NCI-H774 (cell line): ENCODE measurements at regions not wholly inside any gene's neighbourhood (a gene's known extent, or its start where the extent isn't known, plus 50 kb on each side); places are given as distances from the start of the nearest gene placed in this dataset.
"Not testable (repeated sequence)": the region's sequence is repeated elsewhere in the genome, so short reads cannot be mapped to it uniquely, and the experiment has no call there.

ENCODE experiments used
- DNase-seq: peaks from one replicate; lab custom pipeline; 2025; lab: John Stamatoyannopoulos, UW

DNA sequence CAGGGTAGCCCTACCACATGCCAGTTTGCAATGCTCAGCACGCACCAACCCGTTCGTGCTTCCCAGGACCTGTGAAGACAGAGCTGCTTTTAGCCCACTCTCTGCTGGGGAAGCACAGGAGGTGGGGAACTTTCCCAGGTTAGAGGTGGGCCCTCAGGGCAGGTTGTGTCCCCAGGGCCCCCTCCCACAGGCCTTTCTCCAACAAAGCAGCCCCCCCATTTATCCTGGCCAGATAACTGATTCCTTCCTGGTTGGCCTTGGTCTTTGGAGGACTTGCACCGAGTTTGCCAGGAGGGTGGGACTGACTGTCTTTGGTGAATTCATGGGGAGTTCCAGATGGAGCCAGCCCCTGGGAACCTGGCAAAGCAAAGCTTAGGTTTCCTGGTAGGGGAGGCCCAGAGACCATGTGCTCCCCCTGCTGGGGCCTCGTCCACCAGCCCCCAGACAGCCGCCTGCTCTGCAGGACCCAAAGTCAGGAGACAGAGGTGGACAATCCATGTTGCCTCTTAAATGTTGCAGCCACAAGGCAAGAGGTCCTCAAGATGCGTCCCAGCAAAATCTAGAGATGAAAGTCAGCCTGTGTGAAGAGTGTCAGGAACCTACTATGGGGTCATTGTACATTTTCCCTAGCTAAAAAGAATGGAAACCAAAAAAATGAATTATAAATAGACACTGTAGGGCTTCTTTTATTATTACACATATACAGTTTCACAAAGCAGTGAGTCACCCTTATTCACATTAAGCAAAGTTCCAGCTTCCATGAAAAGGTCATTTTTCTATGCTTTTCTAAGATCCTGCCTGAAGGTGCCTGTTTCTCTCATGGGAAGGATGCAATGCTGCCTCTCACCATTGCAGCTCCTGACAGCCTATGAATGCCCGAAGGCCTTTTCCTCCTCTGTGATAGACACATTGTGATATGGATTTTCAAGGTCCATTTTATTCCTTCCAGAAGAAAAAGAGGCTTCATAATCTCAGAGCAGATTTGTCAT, 497.8 kb downstream of the PREX1 start:
- DNase-seq: no peak

DNA sequence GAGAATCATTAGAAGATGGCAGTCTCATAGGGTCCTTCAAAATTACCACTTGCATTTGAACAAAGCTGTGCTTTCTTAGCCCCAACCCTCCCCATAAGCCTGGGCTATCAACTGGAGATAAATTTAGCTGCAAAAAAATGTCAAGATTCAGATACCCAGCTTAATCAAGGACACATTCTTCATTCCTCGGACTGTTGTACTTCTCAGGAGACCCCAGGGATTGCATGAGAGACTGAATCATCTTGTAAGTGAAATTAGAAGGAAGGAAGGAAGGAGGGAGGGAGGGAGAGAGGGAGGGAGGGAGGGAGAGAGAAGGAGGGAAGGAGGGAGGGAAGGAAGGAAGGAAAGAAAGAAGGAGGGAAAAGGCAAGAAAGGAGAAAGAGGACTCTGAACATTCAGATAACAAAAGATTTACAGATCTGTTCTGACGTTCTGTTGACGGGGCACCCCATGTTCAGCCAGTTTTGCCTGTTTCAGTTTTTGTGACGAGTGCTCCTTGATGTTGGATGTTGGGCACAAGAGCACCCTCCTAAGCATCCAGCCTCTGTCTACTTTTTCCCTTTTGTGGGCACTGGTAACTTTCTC, 498.7 kb downstream of the PREX1 start:
- DNase-seq: no peak

DNA sequence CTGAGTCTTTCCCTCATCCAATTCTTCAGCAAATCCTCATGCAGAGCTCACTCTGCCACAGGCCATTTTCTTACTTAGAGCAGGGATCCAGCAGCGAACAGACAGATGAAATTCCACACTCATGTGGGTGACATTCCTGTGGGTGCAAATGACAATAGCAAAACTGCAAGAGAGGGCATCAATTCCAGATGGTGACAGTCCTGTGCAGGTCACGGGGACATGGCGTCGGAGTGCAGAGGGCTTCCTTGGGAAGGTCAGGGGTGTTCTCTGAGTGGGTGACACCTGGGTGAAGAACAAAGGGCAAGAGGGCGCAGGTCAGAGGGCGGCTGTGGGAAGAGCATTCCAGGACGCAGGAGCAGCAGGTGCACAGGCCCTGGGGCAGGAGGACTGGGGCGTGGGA, 500.0 kb downstream of the PREX1 start:
- not testable (repeated sequence) for DNase-seq

DNA sequence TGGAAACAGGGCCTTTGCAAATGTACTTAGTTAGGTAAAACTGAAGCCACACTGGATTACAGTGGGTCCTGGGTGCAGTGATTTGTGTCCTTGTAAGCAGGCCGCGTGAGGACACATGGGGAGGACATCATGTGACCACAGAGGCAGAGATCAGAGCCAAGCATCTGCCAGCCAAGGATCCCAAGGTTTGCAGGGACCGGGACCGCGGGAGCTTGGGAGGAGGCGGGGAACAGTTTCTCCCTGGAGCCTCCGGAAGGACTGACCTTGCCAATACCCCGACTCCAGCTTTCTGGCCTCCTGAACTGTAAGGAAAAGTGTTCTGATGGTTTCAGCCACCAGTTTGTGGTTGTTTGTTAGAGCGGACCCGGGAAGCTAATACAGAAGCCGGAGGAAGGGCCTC, 500.9 kb downstream of the PREX1 start:
- no peak for DNase-seq

DNA sequence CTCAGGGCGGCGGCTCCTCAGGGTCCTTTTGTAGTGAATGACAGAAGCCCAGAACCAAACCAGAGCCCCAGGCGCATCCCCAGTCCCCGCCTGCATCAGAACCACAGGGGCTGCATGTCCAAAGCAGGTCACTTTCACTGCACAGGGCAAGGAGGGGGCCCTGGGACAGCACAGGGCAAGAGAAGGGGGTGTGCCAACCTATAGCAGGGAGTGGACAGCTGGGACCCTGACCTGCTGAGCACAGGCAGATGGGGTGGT, 501.4 kb downstream of the PREX1 start:
- no peak for DNase-seq

DNA sequence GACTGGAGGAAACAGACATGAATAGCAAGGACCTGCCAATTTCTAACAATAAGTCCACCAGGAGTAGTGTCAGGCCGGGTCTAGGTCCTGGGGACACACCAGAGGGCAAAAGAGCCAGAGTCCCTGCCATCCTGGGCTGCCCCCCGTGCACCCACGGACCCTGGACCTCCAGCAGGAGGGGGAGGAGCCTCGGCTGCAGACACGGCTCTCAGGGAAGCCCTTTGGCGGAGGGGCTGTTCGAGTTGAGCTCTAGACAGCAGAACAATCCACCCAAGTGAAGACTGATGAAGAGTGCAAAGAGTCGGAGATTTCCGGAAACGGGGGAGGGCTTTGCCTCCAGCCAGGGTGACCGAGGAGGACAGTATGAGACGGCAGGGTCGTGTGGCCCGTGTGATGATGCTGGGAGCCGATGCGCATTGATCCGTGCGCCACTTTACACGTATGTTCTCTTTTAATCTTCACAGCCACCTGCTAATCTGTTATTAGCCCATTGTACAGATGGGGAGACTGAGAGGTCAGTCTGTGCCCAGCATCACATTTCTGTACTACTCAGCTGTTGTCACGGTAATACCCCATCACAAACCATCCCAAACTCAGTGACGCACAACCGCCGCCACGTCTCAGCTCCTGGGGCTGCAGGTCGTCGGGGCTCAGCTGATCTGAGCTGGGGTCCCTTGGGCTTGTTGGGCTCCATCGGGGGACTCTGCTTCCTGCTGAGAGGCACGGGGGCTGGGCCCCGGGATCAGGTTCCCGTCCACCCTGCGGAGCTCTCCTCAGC, 502.0 kb downstream of the PREX1 start:
- DNase-seq: no peak

DNA sequence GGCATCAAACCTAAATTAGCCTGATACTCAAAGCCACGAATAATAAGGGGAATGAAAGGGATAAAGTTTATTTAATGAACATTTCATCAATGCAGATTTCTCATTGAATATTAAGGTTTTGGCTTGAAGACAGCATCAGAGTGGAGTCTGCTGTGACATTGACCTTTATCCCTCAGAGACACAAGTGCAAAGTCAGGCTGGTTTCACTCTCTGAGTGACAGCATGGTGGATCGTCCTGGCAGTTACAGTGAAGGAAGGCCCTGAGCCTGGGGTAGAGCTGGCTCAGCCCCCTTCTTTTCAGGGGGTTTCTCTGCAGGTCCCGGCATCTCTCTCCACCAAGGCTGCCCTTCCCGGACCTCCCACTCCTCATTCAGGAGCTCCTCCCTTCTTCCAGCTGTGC, 503.1 kb downstream of the PREX1 start:
- DNase-seq: no peak

DNA sequence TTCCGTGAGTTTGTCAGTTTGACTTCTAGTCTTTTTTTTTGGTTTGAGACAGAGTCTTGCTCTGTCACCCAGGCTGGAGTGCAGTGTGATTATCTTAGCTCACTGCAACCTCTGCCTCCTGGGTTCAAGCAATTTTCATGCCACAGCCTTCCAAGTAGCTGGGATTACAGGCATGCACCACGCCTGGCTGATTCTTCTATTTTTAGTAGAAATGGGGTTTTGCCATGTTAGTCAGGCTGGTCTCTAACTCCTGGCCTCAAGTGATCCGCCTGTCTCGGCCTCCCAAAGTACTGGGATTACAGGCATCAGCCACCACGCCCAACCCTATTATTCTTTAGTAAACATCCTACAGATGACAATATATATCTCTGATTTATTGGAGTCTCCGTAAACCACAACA, 506.5 kb downstream of the PREX1 start:
- DNase-seq: no peak

DNA sequence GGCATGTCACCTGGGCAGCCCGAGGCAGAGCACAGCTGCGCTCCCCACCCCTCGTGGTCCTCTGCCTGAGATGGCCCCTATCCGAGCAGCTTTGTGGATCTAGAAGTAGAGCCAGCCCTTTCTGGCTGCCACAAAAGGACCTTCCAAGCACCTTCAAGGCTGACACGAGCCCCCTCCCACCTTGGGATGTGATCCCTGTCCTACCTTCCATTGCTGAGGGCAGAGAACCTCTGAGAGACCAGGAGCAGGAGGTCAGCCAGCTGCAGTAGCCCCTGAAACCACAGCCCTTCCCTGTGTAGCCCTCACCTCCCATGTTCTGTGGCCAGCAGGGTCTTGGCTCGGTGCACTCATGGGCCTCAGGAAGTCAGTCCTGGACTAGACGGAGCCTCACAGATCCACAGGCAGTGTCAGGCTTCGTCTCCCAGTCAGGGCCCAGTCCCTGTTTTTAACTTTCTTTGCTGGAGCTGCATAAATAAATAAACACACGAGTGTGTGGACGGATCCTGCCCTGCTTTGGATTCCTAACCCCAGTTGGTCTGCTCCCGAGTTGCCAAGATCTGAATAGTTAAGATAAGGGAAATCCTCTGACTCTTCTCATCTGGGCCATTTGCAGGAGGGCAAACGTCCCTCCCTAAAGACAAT, 507.7 kb downstream of the PREX1 start:
- no peak for DNase-seq

DNA sequence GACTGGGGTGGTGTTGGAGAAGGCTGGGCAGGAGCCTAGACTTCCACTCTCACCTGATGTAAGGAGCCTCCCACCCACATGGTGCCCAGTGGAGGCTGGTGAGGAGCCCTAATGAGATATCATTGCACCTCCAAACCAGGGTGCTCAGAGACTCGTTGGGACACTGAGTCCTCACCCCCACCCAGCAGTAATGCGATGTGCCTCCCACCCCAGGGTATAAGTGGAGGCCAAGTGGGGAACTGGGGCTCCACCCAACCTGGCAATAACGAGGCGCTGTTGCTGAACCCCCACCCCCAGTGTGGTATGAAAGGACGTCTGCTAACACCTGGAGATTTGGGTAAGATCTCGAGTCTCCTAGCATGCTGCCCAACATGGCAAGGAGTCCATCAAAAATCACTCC, 510.2 kb downstream of the PREX1 start:
- no peak for DNase-seq

DNA sequence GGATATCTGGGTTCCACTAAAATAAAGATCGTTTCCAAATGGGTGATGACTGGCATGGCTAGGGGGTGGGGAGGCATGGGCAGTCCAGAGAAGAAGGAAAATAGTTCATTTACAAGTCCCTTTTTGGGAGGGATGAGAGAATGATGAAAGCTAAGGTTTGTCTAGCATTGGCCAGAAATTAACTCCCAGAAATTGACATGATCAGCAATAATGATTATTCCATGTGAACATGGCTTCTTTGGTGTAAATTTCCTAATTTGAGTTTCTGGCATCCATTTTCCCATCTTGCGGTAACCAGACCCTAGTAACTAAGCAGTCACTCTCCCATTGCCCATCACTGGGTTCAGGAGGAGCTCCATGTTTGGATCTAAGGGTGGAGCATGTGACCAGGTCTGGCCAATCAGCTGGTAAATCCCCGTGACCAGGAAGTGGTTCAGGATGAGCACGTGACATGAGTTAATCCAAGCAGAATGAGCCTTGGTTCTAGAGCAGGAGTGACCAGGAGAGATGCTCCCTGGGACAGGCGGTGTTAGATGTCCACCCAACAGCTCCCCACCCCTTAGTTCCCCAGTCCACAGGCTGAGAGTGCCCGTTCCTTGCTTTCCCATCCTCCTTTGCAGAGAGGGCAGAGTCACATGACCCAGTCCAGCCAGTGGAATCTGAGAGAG, 512.7 kb downstream of the PREX1 start:
- no peak for DNase-seq

DNA sequence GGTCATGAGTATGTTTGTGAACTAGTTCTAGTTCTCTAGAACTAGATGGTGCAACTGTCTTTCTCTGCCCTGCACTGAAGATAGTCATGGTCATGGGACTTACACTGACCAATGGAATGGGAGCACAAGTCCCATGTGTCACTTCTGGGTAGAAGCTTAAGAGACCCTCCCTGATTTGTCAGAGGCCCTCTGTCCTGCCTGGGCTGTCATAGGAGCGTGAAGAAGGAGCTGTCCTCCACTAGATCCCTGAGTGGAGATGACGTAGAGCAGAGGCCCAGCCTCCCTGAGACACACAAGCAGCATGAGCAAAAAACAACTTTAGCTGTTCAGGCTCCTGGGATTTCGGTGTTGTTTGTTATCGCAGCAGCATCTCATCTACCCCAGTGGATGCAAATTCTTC, 514.5 kb downstream of the PREX1 start:
- no peak for DNase-seq

DNA sequence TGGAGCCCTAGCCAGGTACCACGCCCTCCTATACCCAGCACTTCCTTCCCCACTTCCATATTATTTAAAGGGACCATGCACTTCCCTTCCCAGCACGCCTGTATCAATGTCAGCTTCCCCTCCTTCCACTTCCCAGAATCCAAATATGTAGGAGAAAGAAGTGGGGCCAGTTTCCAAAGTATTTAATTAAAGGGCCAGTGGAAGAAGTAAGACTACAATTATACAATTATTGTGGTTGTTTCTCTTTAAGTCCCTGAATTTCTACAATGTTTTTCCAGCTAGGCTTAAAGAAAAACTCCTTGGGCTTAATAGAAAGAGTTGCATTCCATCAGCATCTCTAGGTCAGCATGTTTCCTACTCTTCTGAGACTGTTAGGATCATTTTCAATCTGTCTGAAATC, 515.8 kb downstream of the PREX1 start:
- no peak for DNase-seq

DNA sequence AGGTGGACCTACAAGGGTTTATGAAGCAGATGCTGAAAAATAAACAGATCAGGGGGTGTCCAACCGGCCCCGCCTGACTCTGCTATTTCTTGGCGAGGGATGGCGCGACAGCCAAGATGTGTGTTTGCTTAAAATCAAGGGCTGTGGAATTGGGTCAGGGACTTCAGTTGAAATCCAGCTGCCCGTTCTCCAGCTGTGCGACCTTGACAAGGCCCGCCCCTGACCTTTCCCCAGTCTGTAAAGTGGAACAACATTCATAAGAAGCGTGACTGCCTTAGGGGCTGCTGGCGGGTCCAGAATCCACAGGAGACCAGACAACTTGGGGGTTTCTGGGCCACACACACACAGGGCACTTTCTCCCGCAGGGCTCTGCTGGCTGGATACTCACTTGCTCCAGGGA, 517.5 kb downstream of the PREX1 start:
- no peak for DNase-seq

DNA sequence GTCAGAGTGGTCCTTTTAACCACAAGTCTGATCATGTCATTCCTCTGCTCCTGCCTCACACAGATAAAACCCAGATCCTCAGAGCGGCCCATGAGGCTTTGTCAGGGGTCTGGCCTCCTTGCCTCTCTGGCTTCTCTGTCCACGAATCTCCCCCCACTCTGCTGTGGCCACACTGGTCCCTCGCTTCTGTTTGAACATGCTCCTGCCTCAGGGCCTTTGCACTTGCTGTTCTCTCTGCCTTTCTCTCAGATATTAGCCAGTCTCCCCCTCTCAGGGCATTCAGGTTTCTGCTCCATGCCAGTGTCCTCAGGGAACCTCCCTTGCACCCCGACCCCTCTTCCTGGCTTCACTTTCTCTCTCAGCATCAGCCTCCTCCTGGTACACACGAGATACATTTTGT, 518.5 kb downstream of the PREX1 start:
- no peak for DNase-seq

DNA sequence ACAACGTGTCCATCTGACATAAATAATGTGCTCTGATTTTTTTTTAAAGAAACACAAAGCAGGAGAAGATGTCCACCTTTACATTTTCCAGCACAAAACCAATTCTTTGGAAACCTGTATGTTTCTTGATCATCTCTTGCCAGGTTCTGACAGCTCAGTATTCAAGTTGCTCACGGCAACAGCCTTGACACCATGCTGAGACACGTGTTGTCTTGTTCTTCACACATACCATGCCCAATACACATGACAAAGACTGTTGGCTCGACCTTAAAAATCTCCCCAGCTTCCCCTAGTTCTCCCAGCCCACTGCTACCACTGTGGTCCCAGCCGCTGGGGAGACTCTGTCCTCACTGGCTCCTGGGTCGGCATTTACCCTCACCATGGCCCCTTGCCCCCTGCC, 518.9 kb downstream of the PREX1 start:
- no peak for DNase-seq

DNA sequence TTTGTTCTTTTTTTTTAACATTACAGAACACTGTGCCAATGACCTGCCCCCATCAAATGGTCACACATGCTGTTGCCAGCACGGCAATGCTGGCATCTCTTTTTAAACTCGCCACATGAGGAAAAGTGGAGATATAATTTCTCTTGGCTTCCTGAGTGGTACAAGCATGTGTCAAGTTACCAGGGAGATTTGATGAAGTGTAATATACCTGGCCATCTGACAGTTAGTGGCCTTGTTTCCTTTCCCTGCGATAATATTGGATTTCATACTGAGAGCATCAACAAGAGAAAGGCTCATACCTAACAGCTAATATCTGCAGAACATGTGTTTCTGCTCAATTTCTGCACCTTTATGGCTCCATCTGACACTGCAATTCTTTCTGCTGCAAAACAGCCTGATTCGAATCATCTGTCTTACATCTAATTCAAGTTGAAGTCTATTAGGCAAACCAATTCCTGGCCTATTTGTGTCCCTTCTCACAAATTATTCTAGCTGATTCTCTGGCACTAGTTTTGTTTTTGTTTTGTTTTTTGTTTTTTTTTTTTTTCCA, 519.5 kb downstream of the PREX1 start:
- no peak for DNase-seq

DNA sequence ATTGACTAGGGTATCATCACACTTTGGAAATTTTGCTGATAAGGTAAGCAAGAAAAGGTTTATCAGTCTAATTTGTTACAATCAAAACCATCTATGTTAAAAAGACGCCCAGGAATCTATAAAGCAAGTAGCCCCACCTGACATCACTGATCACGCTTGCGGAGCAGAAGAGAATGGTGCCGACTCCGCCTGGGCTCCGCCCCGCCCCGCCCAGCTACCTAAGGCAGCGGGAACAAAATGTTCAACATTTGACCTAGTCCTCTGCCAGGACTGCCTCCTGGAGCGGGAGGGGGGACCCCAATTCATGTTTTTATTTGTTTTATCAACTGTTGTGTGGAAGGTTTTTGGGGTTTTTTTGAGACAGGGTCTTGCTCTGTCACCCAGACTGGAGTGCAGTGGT, 520.5 kb downstream of the PREX1 start:
- DNase-seq: no peak

DNA sequence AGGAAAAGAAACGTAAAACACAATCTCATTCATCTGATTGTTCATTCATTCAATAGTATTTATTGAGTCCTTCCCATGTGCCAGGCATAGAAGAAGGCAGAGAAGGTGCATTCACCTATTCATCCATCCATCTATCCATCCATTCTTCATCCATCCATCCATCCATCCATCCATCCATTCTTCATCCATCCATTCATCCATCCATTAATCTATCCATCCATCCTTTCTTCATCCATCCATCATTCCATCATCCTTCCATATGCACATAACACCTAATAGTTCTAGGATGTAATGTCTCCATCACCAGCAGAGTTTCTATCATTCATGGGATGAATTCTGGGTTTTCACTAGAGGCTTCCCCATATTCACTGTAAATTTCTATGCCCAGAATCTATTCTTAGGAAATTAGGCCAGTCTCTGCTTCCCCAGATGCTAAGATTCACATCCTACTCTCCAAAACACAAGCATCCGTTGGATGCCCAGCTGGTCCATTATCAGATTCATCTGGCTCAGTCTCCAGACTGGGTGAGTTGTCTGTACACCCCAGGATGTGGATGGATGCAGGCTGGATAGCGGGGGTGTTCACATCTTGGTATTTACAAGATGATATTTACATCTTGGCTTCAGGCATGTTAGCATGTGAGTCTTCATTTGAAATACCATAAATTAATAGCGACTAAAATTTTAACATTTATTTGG, 517.7 kb upstream of the SULF2 start:
- DNase-seq: no peak

DNA sequence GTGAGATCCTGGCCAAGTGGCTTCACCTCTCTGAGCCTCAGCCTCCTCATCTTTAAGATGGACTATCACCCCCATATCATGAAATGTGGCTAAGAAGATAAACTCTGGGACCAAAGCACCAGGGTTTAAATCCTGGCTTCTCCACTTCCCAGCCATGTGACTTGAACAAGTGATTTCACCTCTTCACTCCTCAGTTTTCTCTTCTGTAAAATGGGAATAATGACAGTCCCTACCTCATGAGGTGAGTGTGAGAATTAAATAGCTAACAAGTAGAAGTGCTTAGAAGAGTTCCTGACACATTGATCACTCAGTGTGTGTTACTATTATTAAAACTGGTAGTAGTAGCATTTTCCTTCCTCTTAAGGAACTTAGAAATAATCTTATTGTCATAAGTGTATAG, 516.9 kb upstream of the SULF2 start:
- DNase-seq: no peak

DNA sequence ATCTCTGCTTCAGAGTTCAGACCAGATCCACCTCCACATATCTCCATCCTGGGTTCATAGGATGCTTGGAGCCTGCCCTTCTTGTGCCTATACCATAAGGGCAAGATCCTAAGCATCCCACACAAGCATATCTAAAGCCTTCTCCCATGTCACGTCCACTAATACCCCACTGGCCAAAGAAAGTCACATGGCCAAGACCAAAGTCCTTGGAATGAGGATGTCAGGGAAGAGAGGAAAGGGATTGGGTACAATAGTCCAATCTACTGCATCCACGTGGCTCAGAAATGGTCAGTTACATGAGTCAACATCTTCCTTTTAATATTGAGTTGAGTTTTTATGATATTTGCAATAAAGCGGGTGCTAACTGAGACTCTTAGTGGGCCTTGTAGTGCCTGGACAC, 515.9 kb upstream of the SULF2 start:
- no peak for DNase-seq
